GM21367 (cell line): ENCODE measurements at regions not wholly inside any gene's neighbourhood (a gene's known extent, or its start where the extent isn't known, plus 50 kb on each side); places are given as distances from the start of the nearest gene placed in this dataset.
"Not testable (repeated sequence)": the region's sequence is repeated elsewhere in the genome, so short reads cannot be mapped to it uniquely, and the experiment has no call there.

Experiments used
- ATAC-seq: cut with Tn5 transposase; IDR thresholded peaks from one replicate; pipeline ENCODE4 v1.9.1; 2021; ENCODE audit not compliant: unreplicated experiment

- no peak for ATAC-seq
Measured at GRCh38 chr7:86592185-86592584, 51.5 kb upstream of the GRM3 start.

DNA sequence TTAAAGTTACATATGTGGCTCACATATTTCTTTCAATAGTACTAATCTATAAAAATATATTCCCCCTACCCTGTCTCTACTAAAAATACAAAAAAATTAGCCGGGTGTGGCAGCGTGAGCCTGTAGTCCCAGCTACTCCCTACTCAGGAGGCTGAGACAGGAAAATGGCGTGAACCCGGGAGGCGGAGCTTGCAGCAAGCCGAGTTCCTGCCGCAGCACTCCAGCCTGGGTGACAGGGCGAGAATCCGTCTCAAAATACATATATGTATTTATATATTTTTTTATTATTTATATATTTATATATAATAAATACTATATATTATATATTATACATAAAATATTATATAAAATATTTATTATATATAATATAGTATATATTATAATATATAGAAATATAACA is 69.7 kb upstream of the GRM3 start:
- ATAC-seq: no peak

GRCh38 chr7:86558680-86559501 is 84.8 kb upstream of the GRM3 start:
- ATAC-seq: no peak

- no peak for ATAC-seq
Measured at GRCh38 chr7:86534641-86535040, 109.1 kb upstream of the GRM3 start.

DNA sequence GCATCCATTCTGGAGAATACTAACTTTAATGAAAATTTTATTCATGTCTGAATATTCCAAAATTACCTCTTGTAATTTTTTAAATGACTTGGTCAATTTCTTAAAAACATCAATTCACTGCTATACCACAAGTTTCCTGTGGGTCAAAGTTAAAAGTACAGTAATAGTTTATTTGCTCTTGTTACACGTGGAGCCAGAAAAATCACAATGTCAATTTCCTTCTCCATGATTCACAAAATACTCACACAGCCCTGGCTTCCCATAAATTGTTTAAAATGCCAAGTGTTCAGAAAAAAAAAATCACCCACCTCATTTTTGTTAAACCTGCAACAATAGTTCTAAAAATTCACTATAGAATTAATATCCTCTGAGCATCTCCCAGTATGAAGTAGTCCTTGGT is 139.5 kb upstream of the GRM3 start:
- no peak for ATAC-seq

GRCh38 chr7:86499986-86500385 is 143.7 kb upstream of the GRM3 start:
- no peak for ATAC-seq

DNA sequence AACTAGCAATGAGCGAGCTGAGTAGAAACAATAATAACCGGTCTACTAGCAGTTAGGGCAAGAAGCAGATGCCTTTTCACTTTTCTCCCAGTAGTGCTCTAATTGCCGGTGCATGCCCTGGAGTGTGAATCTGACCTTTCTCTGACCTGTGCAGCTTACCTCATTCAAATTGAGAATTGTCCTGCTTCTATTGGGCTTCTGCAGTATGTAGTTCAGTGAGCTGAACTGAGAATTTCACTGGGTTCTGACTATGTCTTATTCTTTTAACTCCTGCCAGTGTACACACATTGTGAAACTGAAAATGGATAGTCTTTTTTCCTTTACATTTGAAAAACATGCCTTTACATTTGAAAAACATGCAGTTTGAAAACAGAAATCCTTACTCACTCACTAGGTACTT is 157.9 kb upstream of the GRM3 start:
- no peak for ATAC-seq

DNA sequence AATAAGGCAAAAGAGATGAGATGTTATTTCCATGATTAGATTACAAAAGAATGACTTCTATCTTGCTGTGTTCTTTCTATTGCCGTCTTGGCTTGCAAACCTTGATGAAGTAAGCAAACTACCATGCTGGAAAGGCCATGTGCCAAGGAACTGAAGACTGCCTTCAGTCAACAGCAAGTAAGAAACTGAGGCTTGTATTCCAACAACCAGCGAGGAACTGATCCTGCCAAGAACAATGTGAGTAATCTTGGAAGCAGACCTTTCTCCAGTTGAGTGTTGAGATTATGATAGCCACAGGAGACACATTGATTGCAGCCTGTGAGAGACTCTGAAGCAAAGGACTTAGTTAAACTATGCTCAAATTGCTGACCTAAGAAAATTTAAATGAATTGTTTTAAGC is 164.6 kb upstream of the GRM3 start:
- ATAC-seq: no peak

DNA sequence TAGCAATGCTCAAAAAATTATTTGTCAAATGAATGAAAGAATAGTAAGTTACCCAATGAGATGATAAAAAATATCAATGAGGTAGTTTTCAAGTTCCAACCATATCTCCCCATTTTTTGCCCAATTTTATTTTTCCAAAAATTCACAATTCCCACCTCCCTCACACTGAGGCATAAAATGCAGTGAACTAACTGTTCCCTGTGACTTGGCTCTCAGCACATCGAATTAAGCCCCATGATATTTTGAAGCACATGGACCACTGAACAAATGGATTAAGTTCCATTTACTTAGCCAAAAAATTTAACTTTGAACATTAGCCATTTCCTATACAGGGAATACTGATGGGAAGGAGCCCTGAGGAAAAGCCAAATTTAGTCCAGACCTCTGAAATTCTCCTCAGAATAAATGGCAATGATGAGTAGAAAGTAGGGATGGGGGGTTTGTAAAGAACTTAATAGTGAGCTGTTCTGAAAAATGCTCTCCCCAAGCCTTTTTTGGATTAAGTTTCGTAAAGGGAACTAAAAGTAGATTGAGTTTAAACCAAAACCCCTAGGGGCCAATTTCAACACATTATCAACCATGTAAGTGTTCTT is 166.3 kb upstream of the GRM3 start:
- no peak for ATAC-seq

DNA sequence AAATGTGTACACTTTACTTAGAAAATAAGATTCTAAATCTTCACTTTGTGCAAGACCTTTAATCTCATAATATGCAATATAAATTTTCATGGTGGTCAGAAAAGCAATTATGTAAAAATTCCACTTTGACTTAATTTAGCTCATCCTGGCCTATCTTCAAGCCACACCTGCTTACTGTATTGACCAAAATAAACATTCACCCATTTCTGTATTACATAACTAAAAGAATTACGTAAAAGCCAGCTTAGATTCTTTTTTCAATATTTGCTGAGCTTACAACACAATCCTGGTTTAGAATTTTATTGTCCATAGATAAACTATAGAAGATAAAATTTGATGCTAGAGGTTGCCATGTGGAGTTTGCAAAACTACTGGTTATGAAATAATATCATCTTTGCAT is 172.9 kb upstream of the GRM3 start:
- ATAC-seq: no peak

GRCh38 chr7:86469680-86470295 is 173.9 kb upstream of the GRM3 start:
- ATAC-seq: peak; percentile 99

DNA sequence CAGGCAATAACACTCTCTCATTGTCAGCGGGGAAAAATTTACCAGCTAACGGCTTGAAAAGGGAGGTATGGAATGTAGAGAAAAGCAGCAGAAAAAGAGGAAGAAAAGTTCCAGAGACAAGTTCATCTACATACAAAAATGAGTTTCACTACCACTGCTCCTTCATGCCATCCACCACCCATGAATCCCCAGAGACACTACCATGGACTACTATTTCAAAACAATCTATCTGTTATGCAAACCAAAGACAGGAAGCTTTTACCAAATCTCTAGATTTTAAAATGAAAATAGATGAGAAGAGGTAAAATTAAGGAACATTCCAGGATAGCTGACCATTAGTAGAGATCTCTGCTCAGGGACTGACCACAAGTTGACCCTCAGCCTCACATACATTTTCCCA is 189.0 kb upstream of the GRM3 start:
- no peak for ATAC-seq

GRCh38 chr7:86453454-86453853 is 190.3 kb upstream of the GRM3 start:
- no peak for ATAC-seq

DNA sequence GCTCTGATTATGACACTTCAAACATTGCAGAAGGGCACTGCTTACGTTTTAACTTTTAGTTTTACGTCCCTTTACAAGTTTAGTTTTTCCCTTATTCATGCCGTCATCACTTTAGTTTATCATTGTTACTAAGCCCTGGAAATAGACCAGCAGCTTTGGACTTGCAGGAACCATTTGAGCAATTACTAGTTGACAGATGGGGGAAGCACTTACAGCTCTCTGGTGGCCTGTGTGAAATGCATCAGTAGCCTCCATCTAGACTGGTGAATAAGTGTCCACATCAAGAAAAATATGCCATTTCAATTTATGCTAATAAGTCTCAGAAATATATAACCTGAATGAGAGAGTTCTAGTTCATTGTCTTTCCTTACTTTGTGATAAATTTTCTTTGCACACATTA is 194.9 kb upstream of the GRM3 start:
- no peak for ATAC-seq

DNA sequence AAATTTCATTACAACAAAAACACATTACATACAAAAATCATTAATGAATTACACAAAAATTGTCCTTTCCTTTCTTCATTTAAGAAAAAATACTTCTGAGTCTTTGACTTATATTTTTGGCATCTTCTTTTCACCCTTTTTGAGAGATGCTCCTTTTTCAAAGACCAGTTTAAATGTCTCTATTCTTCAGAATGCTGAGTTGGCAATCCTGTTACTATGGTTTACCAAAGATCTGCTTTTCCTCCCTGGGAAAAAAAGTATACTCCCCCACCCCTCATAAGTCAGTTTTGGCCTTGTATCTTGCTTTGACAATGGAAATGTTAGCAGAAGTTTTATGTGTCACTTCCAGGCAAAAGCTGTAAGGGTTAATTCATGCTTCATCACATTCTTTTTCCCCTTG is 198.4 kb upstream of the GRM3 start:
- ATAC-seq: no peak

- no peak for ATAC-seq
Measured at GRCh38 chr7:86444245-86444644, 199.5 kb upstream of the GRM3 start.

- not testable (repeated sequence) for ATAC-seq
Measured at GRCh38 chr7:86440420-86440819, 203.3 kb upstream of the GRM3 start.

DNA sequence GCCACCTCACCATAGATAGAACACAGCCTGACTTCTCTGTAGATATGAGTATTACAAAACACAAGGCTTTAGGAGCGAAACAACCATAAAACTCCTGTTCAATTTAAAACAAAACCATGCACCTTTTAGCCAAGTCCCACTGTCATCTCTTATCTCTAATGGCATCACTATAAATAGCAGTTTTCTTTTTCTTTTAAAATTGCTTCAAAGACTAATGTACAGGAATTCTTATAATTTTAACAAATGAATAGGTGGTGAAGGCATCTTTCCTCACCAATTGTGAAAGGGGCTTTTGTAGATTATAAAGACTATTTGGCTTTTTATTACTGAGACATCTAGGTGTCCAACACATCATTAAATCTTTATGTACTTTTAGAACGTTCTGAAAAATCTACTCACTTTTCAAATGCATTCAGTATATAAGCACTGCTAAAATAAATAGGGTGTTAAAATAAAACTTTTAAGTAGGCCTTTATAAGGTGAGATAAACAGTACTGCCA is 205.7 kb upstream of the GRM3 start:
- ATAC-seq: no peak

DNA sequence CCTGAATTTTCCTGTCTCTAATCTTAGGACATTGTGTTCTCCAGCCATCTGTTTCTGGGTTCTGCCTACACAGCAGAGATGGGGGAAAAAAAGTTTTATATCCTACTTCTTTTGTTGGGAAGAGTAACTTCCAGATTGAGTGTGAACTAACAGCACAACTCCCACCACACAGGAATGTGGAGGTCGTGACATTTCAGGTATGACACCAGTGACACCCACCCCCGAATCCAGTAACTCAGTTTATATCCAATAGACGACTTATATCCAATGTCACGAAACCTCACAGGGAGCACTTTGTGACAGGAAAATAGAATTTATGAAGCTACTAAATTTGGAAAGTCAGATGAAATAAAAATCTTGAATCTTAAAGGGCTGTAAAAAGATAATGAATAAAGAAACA is 211.9 kb upstream of the GRM3 start:
- ATAC-seq: no peak

- no peak for ATAC-seq
Measured at GRCh38 chr7:86411814-86412213, 231.9 kb upstream of the GRM3 start.

GRCh38 chr7:86407291-86407690 is 236.4 kb upstream of the GRM3 start:
- ATAC-seq: no peak

DNA sequence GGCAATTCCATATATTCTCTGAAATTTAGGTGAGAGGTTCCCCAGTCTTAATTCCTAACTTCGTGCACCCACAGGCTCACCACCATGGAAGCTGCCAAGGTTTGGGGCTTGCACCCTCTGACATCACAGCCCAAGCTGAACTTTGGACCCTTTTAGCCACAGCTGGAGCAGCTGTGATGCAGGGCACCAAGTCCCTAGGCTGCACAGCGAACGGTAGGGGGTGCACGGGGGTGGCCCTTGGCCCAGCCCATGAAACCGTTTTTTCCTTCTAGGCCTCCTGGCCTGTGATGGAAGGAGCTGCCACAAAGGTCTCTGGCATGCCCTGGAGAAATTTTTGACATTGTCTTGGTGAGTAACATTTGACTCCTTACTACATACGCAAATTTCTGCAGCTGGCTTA is 251.9 kb upstream of the GRM3 start:
- no peak for ATAC-seq
